OCI-LY3 (cell line): ENCODE measurements at regions not wholly inside any gene's neighbourhood (a gene's known extent, or its start where the extent isn't known, plus 50 kb on each side); places are given as distances from the start of the nearest gene placed in this dataset.

ENCODE experiments used
- H2AFZ ChIP-seq: fragments of 200-600, 300-600 bp; shearing (Covaris generic); 2 replicates; pipeline ENCODE4 v1.6.0; 2014; ENCODE audit warnings: antibody characterized with exemption, low read depth, low read length
- H3K27ac ChIP-seq: fragments of 200-600, 300-600 bp; sonication (generic); 2 replicates; pipeline ENCODE4 v1.5.1; 2014; ENCODE audit warnings: mild to moderate bottlenecking, low read length, moderate library complexity, mixed read lengths
- H3K27me3 ChIP-seq: fragments of 200-600, 300-600 bp; sonication (generic); 2 replicates; pipeline ENCODE4 v1.6.1; 2014; ENCODE audit warnings: low read depth, low read length, mixed read lengths
- H3K36me3 ChIP-seq: fragments of 200-600, 300-600 bp; sonication (generic); replicated peaks from 2 replicates; pipeline ENCODE3; 2014; ENCODE audit warnings: low read depth, low read length, mixed read lengths
- H3K4me1 ChIP-seq: fragments of 300-600, 200-600 bp; sonication (generic); 2 replicates; pipeline ENCODE4 v1.6.1; 2014; ENCODE audit warnings: low read length, mixed read lengths
- H3K4me2 ChIP-seq: fragments of 200-600, 300-600 bp; sonication (generic); 2 replicates; pipeline ENCODE4 v1.6.1; 2014; ENCODE audit warnings: low read length, mixed read lengths
- H3K4me3 ChIP-seq: fragments of 300-600, 200-600 bp; sonication (generic); 2 replicates; pipeline ENCODE4 v1.5.1; 2014; ENCODE audit warnings: antibody characterized with exemption, mild to moderate bottlenecking, low read length, moderate library complexity
- H3K79me2 ChIP-seq: fragments of 300-600, 200-600 bp; shearing (Covaris generic); 2 replicates; pipeline ENCODE4 v1.6.1; 2014; ENCODE audit warnings: mild to moderate bottlenecking, low read length, mixed read lengths
- H3K9ac ChIP-seq: fragments of 300-600, 200-600 bp; shearing (Covaris generic); 2 replicates; pipeline ENCODE4 v1.6.0; 2014; ENCODE audit warnings: mild to moderate bottlenecking, low read length, moderate library complexity
- H3K9me3 ChIP-seq: fragments of 200-600, 300-600 bp; shearing (Covaris generic); 2 replicates; pipeline ENCODE4 v1.6.1; 2014; ENCODE audit warnings: low read length, mixed read lengths; ENCODE audit not compliant: insufficient read depth
- H4K20me1 ChIP-seq: fragments of 200-600, 300-600 bp; sonication (generic); 2 replicates; pipeline ENCODE4 v1.6.1; 2016; ENCODE audit warnings: low read length, mixed read lengths; ENCODE audit not compliant: insufficient read depth
- CTCF ChIP-seq: fragments of 200-600, 300-600 bp; sonication (generic); IDR thresholded peaks from 2 replicates; pipeline ENCODE4 v1.5.1; 2014; ENCODE audit warnings: antibody characterized with exemption, low read length, low read depth
- EZH2phosphoT487 ChIP-seq: fragments of 200-600 bp; shearing (Covaris generic); IDR thresholded peaks from 2 replicates; pipeline ENCODE4 v1.6.1; 2018; ENCODE audit warnings: antibody characterized with exemption, mixed run types, low read depth

- H3K4me2 ChIP-seq, result no peak overlapping the region
- no peaks in the 10 kb centered on the region for H3K9me3 ChIP-seq
- no peaks in the 10 kb centered on the region for H3K4me1 ChIP-seq
- no peaks in the 10 kb centered on the region for H4K20me1 ChIP-seq
- H3K79me2 ChIP-seq, result no peaks in the 10 kb centered on the region
- no peak overlapping the region for H3K4me3 ChIP-seq
- H3K27me3 ChIP-seq, result peaks cover 18% of the 10 kb centered on the region
- no peak overlapping the region for H3K27ac ChIP-seq
- no peaks in the 10 kb centered on the region for H3K36me3 ChIP-seq
- H3K9ac ChIP-seq, result no peak overlapping the region
- TF ChIP-seq CTCF, result no peak
- no peak for TF ChIP-seq EZH2phosphoT487
- no peak overlapping the region for H2AFZ ChIP-seq
These were observed 351.5 kb upstream of the PLD5 start for GRCh38 chr1:242876030-242876429.

- H3K9me3 ChIP-seq, result no peaks in the 10 kb centered on the region
- no peak overlapping the region for H3K4me3 ChIP-seq
- H3K27ac ChIP-seq, result no peak overlapping the region
- H3K9ac ChIP-seq, result no peak overlapping the region
- H3K79me2 ChIP-seq, result no peaks in the 10 kb centered on the region
- H4K20me1 ChIP-seq, result no peaks in the 10 kb centered on the region
- peaks cover 14% of the 10 kb centered on the region for H3K27me3 ChIP-seq
- TF ChIP-seq EZH2phosphoT487, result no peak
- TF ChIP-seq CTCF, result no peak
- no peaks in the 10 kb centered on the region for H3K4me1 ChIP-seq
- H3K36me3 ChIP-seq, result no peaks in the 10 kb centered on the region
- no peak overlapping the region for H3K4me2 ChIP-seq
- no peak overlapping the region for H2AFZ ChIP-seq
These were observed 349.2 kb upstream of the PLD5 start for GRCh38 chr1:242873661-242874060.

- Histone ChIP-seq H3K9me3 (no peaks in the 10 kb centered on the region), H3K36me3 (no peaks in the 10 kb centered on the region), H2AFZ (no peak overlapping the region), H4K20me1 (no peaks in the 10 kb centered on the region), H3K4me2 (no peak overlapping the region), H3K4me1 (no peaks in the 10 kb centered on the region), H3K27ac (no peak overlapping the region), H3K4me3 (no peak overlapping the region), H3K9ac (no peak overlapping the region), H3K27me3 (peaks cover 12% of the 10 kb centered on the region), H3K79me2 (no peaks in the 10 kb centered on the region)
- TF ChIP-seq CTCF (no peak), EZH2phosphoT487 (no peak)
These were observed 348.0 kb upstream of the PLD5 start for GRCh38 chr1:242872521-242872920.

- H3K79me2 ChIP-seq, result no peaks in the 10 kb centered on the region
- no peak overlapping the region for H3K27ac ChIP-seq
- H3K9me3 ChIP-seq, result no peaks in the 10 kb centered on the region
- H3K36me3 ChIP-seq, result no peaks in the 10 kb centered on the region
- no peaks in the 10 kb centered on the region for H3K4me1 ChIP-seq
- TF ChIP-seq CTCF (no peak), EZH2phosphoT487 (no peak)
- no peak overlapping the region for H2AFZ ChIP-seq
- no peak overlapping the region for H3K9ac ChIP-seq
- no peaks in the 10 kb centered on the region for H4K20me1 ChIP-seq
- H3K4me3 ChIP-seq, result no peak overlapping the region
- H3K4me2 ChIP-seq, result no peak overlapping the region
- H3K27me3 ChIP-seq, result peaks cover 11% of the 10 kb centered on the region
These were observed 347.1 kb upstream of the PLD5 start for GRCh38 chr1:242871471-242872030.
